SK-N-MC (cell line): ENCODE measurements at regions not wholly inside any gene's neighbourhood (a gene's known extent, or its start where the extent isn't known, plus 50 kb on each side); places are given as distances from the start of the nearest gene placed in this dataset.

Source experiments
- EZH2 ChIP-seq: fragments of 200-600 bp; sonication (generic); IDR thresholded peaks from one replicate; pipeline ENCODE4 v1.6.1; 2017; ENCODE audit warnings: antibody characterized with exemption
- FOXP2 ChIP-seq: optimal IDR thresholded peaks from 2 replicates; pipeline ENCODE3; 2011; ENCODE audit warnings: mild to moderate bottlenecking, moderate library complexity; ENCODE audit not compliant: insufficient read depth; ENCODE audit errors: extremely low read length, control extremely low read depth

- TF ChIP-seq EZH2, result no peak
- no peak for TF ChIP-seq FOXP2
Observed at GRCh38 chr11:90722552-90723190, 499.8 kb upstream of the CHORDC1 start.
